SK-N-SH (cell line): ENCODE measurements at regions not wholly inside any gene's neighbourhood (a gene's known extent, or its start where the extent isn't known, plus 50 kb on each side); places are given as distances from the start of the nearest gene placed in this dataset.

ENCODE experiments used
- CHD2 ChIP-seq: fragments of 150-350 bp; IDR thresholded peaks from 2 replicates; pipeline ENCODE4 v1.6.1; 2018; ENCODE audit warnings: low read length; ENCODE audit not compliant: partially characterized antibody
- CTCF ChIP-seq: fragments of 200-600 bp; sonication (generic); IDR thresholded peaks from 2 replicates; pipeline ENCODE4 v1.6.1; 2017; ENCODE audit warnings: antibody characterized with exemption, mild to moderate bottlenecking, moderate library complexity
- EP300 ChIP-seq, 2 experiments: IDR thresholded peaks; 2 replicates each; pipeline versions ENCODE4 v1.4.0 to v1.6.1; 2012; ENCODE audit warnings: borderline replicate concordance in 1 of 2, low read depth in 1 of 2, low read length in 1 of 2
- EZH2phosphoT487 ChIP-seq: fragments of 200-600 bp; sonication (generic); IDR thresholded peaks from 2 replicates; pipeline ENCODE4 v1.6.1; 2017; ENCODE audit warnings: low read depth, mixed run types, mild to moderate bottlenecking, antibody characterized with exemption, moderate library complexity, borderline replicate concordance
- FOXM1 ChIP-seq: IDR thresholded peaks from 2 replicates; pipeline ENCODE4 v1.4.0; 2012; ENCODE audit warnings: low read depth, mild to moderate bottlenecking
- GABPA ChIP-seq: IDR thresholded peaks from 2 replicates; pipeline ENCODE4 v1.4.0; 2012; ENCODE audit warnings: low read depth, mild to moderate bottlenecking
- MEF2A ChIP-seq: IDR thresholded peaks from 2 replicates; pipeline ENCODE4 v1.4.0; 2012; ENCODE audit warnings: low read depth, borderline replicate concordance
- PBX3 ChIP-seq: IDR thresholded peaks from 2 replicates; pipeline ENCODE4; 2012
- RAD21 ChIP-seq: IDR thresholded peaks from 2 replicates; pipeline ENCODE4 v1.6.1; 2012; ENCODE audit warnings: mild to moderate bottlenecking, low read length
- RCOR1 ChIP-seq: fragments of 150-350 bp; IDR thresholded peaks from 2 replicates; pipeline ENCODE4 v1.6.1; 2017; ENCODE audit warnings: antibody characterized with exemption, low read length
- REST ChIP-seq: IDR thresholded peaks from 2 replicates; pipeline ENCODE4 v1.6.1; 2012; ENCODE audit warnings: mild to moderate bottlenecking, low read depth, low read length, moderate library complexity
- RFX5 ChIP-seq: IDR thresholded peaks from 2 replicates; pipeline ENCODE4 v1.6.1; 2012; ENCODE audit warnings: mild to moderate bottlenecking, improper control_type of control experiment, low read length
- SMC3 ChIP-seq: IDR thresholded peaks from 2 replicates; pipeline ENCODE4 v1.6.1; 2012; ENCODE audit warnings: low read depth, low read length, improper control_type of control experiment
- TCF12 ChIP-seq: IDR thresholded peaks from 2 replicates; pipeline ENCODE4 v1.4.0; 2012

GRCh38 chr2:211241891-211242290 is 685.5 kb downstream of the CPS1 start:
- TF ChIP-seq CTCF (no peak), FOXM1 (no peak), RCOR1 (no peak), CHD2 (no peak), GABPA (no peak), RFX5 (no peak), REST (no peak), EP300 (IDR thresholded peaks at IDR 0.05; ENCODE audit: borderline replicate concordance in 1 of 2, low read depth in 1 of 2, low read length in 1 of 2) (no peak), EZH2phosphoT487 (no peak), PBX3 (no peak), TCF12 (no peak), RAD21 (no peak), MEF2A (no peak), SMC3 (no peak)
